Muscle of arm (tissue), 1 donor: ENCODE measurements at regions not wholly inside any gene's neighbourhood (a gene's known extent, or its start where the extent isn't known, plus 50 kb on each side); places are given as distances from the start of the nearest gene placed in this dataset.
A peak's percentile ranks its signal among the peaks of the same experiment; 100 is the strongest.

Experiments used
- DNase-seq: peaks from one replicate; pipeline ENCODE4 v3.0.0-alpha.2; 2013

DNA sequence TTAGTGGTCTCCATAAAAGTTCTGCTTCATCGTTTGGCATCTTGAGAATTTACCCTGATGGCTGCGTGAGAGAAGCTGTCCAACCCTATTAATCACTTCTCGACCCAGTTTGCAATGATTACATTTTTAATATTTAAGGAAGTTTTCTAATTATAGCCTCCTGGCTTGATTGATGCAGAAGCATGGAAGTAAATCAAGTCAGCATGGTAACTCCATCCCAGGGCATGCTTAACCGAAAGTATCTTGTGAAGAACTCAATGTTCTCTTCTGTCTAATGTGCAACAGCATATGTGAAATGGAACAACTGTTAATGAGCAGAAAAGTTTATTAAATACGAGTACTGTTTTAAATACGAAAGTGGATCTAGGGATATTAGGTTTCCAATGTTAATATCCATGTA lies 278.9 kb upstream of the CD180 start:
- no peak for DNase-seq

GRCh38 chr5:67474597-67475238 lies 278.1 kb upstream of the CD180 start:
- DNase-seq: no peak

DNA sequence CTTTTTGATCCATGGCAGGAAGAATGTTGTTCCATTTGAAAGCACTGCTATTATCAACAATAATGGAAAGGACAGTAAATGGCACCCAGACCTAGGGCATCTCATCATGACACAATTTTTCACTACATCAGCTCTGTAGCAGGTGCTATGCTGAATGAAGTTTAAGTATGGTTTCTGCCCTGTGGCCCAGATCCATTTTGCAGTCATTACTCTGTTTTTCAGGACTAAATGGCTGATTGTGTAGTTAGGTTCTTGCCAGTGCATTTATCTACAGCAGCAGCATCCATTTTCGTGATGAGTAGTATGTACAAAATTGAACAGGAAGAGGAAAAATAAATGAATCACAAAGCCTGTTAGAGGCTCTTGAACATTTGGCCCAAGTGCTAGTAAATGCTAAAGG lies 270.5 kb upstream of the CD180 start:
- no peak for DNase-seq

DNA sequence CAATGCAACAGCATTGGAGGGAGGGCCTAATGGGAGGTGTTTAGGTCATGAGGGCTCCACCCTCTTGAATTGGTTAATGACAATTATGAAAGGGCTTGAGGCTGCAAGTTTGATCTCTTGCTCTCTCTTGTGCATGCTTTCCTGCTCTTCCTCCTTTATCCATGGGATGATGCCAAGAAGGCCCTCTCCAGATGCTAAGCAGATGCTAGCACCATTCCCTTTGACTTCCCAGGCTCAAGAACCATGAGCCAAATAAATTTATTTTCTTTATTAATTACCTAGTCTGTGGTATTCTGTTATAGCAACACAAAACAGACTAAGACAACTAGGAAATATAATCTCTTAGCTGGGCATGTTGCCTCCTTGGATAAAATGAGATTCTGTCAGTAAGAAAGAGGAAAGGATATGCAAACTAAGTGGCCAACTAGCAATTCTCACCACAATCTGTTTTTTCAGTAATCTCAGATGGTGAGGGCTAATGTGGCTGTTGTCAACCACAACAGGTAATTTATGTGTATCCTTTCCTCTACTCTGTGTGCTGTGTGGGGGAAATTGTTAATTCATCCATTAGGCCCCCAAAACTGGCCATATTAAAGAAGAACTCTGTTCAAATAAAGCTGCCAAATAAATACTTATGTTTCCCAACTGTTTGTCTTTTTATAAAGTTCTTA lies 269.1 kb upstream of the CD180 start:
- no peak for DNase-seq

DNA sequence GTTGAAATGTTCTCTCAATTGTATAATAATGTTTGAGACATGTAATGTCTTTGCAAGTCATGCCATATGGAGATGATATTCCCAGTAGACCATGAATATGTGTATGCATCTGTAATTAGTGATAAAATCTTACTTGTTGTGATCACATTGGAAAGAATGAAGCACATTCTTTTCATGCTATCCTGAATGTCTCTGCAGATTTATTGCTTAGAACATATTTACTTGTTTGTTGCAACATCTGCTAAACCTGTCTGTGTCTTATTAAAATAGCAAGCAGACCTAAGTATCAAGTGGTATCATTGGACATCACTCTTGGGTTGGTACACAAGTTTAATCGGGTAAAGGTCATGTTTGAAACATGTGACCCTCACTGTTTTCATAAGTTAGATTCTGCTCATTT lies 265.5 kb upstream of the CD180 start:
- DNase-seq: no peak

- no peak for DNase-seq
Measured at GRCh38 chr5:67459253-67459652, 262.7 kb upstream of the CD180 start.

- no peak for DNase-seq
Measured at GRCh38 chr5:67455970-67456369, 259.4 kb upstream of the CD180 start.

GRCh38 chr5:67454957-67455561 lies 258.5 kb upstream of the CD180 start:
- no peak for DNase-seq

DNA sequence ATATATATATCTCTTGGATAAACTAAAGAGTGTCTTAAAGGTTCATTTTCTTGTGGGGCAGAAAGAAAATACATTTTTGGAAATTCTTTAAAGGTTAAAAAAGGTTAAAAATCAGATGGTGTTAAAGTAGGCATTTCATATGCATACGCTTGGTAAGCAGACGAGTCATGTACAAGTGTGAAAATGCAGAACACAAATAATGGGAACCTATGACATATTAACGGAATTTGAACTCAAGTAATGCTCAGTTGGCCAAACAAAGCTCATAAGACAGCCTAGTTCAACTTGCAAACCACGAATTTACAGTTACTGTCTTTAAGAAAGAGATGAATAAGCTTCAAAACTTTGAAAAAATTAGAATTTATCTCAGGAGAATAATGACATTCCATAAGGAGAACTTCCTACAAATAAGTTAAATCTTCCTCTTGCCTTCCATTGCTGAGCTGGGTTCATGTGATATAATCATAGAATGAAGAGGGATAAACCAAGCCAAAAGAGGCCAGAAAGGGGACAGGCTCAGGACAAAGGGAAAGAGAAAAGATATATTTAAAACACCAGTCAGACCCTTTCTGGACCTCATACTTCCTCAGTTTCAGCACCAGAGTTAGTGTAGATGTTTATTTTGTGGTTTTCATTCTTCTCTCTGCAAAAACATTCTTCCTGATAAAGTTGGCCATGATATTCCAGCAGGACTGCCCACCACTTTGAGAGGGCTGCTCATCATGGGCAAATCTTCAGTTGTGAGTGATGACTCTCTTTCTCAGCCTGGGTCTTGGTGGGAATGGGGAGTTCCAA lies 256.7 kb upstream of the CD180 start:
- no peak for DNase-seq

DNA sequence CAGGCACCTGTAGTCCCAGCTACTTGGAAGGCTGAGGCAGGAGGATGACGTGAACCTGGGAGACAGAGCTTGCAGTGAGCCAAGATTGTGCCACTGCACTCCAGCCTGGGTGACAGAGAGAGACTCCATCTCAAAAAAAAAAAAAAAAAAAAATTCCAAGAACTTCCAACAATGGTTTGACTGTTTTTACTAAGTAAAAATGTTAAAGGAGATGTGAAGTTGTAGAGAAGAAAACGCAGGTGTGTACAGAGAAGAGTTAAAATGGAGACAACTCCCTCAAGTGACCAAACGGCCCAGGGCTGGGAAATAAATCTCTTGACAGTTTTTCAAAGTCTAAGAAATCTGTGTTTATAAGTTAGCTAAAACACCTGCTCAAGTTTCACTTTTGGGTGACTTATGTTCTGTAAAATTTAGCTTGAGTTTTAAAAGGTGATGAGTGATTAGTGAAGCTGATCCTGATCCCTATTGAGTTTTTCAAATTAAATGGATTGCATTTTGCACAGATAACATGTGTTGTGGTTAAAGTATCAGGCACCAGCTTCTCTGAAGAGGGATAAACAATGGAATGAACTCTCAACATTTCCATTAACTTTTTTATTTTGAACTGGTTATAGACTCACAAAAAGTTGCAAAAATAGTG lies 255.2 kb upstream of the CD180 start:
- DNase-seq: no peak

GRCh38 chr5:67447732-67448131 lies 251.1 kb upstream of the CD180 start:
- DNase-seq: no peak

DNA sequence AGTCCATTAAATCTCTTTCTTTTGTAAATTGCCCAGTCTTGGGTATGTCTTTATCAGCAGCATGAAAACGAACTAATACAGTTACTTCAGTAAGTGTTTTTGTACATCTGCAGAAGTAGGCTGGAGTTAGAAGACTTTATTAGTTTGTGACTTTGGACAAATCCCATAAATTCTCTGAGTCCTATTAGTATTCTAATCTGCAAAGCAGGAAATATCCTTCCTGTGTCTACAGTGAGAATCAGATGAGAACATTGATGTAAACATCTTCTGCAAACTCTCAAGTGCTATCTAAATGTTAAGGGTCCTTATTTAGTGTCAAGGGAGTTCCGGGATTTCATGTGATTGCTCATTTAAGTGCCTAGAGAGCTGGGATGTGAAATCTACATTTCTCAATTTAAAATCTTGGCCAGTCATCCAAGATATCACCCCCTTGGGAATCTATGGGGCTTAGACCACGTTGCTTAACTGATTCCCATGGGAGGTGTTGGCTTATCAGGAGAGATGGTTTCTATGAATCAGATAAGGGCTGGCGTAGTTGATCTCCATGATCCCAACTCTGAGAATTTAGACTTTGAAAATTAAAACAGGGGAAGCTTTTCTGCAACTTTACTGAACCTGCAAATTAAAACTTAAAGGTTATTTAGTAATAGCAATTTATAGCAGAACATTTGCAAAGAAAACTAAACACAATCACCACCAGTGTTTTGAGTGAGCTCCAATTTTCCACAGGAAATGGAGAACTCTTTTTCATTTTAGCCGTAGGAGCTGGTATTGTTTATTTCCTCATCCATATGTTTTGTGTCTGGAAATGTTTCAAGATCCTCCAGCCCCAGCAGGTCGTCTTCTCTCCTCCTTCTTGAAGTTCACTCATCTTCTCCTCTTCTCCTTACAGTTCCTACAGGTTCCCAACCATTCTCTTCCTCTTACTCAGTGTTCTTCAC lies 241.6 kb upstream of the CD180 start:
- DNase-seq: peak; percentile 25

- peak; percentile 28 for DNase-seq
Measured at GRCh38 chr5:67435032-67435431, 238.4 kb upstream of the CD180 start.

DNA sequence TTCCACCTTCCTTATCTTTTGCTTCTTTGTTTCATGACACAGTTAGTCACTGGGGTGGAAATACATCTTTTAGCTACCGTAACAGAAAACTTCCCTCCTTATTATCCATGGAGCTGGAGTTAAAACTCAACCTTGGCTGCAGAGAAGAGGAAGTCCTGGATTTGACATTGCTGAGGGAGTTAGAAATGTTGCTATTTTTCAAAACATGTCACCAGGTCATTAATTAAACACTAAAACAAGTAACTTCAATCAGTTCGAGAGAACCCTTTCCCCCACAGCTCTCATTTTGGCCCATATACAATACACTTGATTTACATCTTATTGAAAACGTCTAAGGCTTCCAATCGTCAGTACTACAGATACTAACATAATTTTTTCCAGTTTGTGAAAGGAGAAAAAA lies 237.9 kb upstream of the CD180 start:
- DNase-seq: peak; percentile 42

DNA sequence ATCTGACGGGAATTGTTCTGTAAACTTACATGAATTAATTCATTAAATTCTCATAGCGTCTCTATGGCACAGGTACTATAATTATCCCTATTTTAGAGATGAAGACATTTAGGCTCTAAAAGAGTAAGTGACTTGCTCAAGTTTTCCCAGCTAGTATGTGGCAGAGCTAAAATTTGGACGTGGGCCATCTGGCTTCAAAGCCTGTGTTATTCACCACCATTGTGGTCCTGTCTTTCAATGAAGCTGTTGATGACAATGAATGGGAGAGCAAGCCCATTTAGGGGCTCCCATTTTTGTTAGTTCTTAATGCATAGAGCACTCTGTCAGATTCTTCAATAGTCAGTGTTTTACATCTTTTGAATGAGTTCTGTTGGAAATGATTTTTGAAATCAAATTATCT lies 236.0 kb upstream of the CD180 start:
- DNase-seq: no peak

- DNase-seq: no peak
Measured at GRCh38 chr5:67431191-67431590, 234.6 kb upstream of the CD180 start.

DNA sequence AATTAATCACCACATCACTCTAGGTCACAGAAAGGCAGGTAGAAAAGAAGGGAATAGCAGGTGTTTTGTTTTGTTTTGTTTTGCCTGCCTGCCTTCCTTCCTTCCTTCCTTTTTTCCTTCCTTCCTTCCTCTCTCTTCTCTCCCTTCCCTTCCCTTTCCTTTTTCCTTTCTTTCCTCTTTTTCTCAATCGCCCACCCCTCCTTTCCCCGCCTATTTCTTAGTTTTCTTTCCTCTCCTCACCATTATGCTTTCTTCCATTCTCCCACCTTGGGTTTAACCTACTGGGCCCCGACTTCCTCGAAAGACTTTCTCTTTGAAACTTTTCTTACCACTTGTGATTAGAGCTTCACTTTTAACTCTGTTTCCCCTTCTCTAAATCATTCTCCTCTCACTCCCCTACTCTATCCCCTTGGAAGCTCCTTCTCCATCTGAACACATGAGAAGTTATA lies 231.3 kb upstream of the CD180 start:
- DNase-seq: no peak

- DNase-seq: no peak
Measured at GRCh38 chr5:67426961-67427849, 230.6 kb upstream of the CD180 start.

DNA sequence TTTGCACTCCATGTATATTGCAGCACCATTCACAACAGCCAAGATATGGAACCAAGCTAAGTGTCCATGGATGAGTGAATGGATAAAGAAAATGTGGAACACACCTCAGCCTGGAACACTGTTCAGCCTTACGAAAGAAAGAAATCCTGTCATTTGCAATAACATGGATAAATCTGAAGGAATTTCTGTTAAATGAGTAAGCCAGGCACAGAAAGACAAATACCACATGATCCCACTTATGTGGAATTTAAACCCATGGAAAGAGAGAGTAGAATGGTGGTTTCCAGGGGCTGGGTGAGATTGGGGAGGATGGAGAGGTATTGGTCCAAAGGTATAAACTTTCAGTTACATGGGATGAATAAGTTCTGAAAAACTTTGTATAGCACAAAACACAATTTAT lies 228.9 kb upstream of the CD180 start:
- no peak for DNase-seq

DNA sequence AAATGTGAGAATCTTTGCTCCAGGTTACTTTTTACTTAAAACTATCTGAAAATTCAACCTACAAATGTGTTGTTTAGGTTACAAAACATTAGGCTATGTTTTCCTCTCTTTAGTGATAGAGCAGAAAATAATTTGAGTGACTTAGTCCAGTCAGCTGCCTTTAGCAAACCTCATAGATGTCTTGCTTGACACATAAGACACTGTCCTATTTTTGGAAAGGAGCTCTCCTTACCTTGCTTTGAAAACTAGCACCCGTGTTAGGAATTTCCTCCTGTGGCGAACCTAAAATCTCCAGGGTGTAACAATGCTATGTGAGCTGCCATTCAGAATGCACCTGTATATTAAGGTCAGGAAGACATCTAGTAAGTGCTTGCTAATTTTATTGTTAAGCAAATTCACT lies 221.2 kb upstream of the CD180 start:
- DNase-seq: no peak
